Colonic mucosa (tissue), 4 donors: ENCODE measurements at regions not wholly inside any gene's neighbourhood (a gene's known extent, or its start where the extent isn't known, plus 50 kb on each side); places are given as distances from the start of the nearest gene placed in this dataset.

ENCODE experiments used
- DNase-seq: peaks from one replicate; pipeline ENCODE4 v3.0.0-alpha.2; 2020
- H3K27ac ChIP-seq: fragments of 200-600 bp; one replicate; pipeline ENCODE4 v1.8.0; 2021
- H3K27me3 ChIP-seq: fragments of 200-600 bp; one replicate; pipeline ENCODE4 v1.8.0; 2021
- H3K36me3 ChIP-seq: fragments of 200-600 bp; one replicate; pipeline ENCODE4 v1.8.0; 2021
- H3K4me1 ChIP-seq: fragments of 200-600 bp; one replicate; pipeline ENCODE4 v1.8.0; 2021; ENCODE audit warnings: mild to moderate bottlenecking
- H3K4me3 ChIP-seq: fragments of 200-600 bp; one replicate; pipeline ENCODE4 v1.8.0; 2021
- H3K9ac ChIP-seq, 2 donors: one replicate each; pipeline ENCODE4 v1.7.0; 2013; ENCODE audit warnings: control low read depth in 2 of 2, low read depth in 2 of 2, low read length in 2 of 2
- H3K9me3 ChIP-seq: fragments of 200-600 bp; one replicate; pipeline ENCODE4 v1.8.0; 2021
- CTCF ChIP-seq: fragments of 200-600 bp; IDR thresholded peaks from one replicate; pipeline ENCODE4 v1.8.0; 2022; ENCODE audit warnings: antibody characterized with exemption, mild to moderate bottlenecking
- intact Hi-C: fragments of 100-400 bp; cut with DNase I; formaldehyde crosslinking; loops from one replicate; pipeline ENCODE4 v1.14.1; 2022
- donor health status: healthy.
- donor health status: DM: no; HTN: no; CAD: no.
- donor health status: DM: no; HTN: no; CAD: no.

- no peak for DNase-seq
- H3K9me3 ChIP-seq: no peaks in the 10 kb centered on the region
- H3K27me3 ChIP-seq: no peaks in the 10 kb centered on the region
- H3K4me1 ChIP-seq: no peaks in the 10 kb centered on the region
- no peak for TF ChIP-seq CTCF
- intact Hi-C loops: loop anchor here (10.0 kb wide), 1 partner anchor 753 kb away; no protein-coding TSS in a partner anchor
- H3K4me3 ChIP-seq: no peak overlapping the region
- H3K36me3 ChIP-seq: no peaks in the 10 kb centered on the region
- H3K27ac ChIP-seq: no peak overlapping the region
- no peak overlapping the region for H3K9ac ChIP-seq
Measured at GRCh38 chr4:52231526-52231925, 180.4 kb downstream of the SPATA18 start.

GRCh38 chr4:52234561-52235440 lies 183.7 kb downstream of the SPATA18 start:
- intact Hi-C loops: loop anchor here (10.0 kb wide), 1 partner anchor 750 kb away; no protein-coding TSS in a partner anchor
- Histone ChIP-seq H3K9me3 (no peaks in the 10 kb centered on the region), H3K4me3 (no peak overlapping the region), H3K9ac (no peak overlapping the region), H3K27ac (no peak overlapping the region), H3K4me1 (no peaks in the 10 kb centered on the region), H3K36me3 (no peaks in the 10 kb centered on the region), H3K27me3 (no peaks in the 10 kb centered on the region)
- TF ChIP-seq CTCF: no peak
- no peak for DNase-seq

GRCh38 chr4:52235552-52236201 lies 184.6 kb downstream of the SPATA18 start:
- TF ChIP-seq CTCF: no peak
- no peak overlapping the region for H3K27ac ChIP-seq
- H3K9ac ChIP-seq: no peak overlapping the region
- DNase-seq: no peak
- H3K4me3 ChIP-seq: no peak overlapping the region
- no peaks in the 10 kb centered on the region for H3K9me3 ChIP-seq
- no peaks in the 10 kb centered on the region for H3K36me3 ChIP-seq
- no peaks in the 10 kb centered on the region for H3K27me3 ChIP-seq
- intact Hi-C loops: loop anchor here (10.0 kb wide), 1 partner anchor 749 kb away; no protein-coding TSS in a partner anchor
- H3K4me1 ChIP-seq: no peaks in the 10 kb centered on the region

- intact Hi-C loops: no loop called here
- no peak overlapping the region for H3K4me3 ChIP-seq
- H3K36me3 ChIP-seq: no peaks in the 10 kb centered on the region
- H3K27ac ChIP-seq: no peak overlapping the region
- TF ChIP-seq CTCF: no peak
- no peaks in the 10 kb centered on the region for H3K27me3 ChIP-seq
- H3K9ac ChIP-seq: no peak overlapping the region
- DNase-seq: no peak
- no peaks in the 10 kb centered on the region for H3K4me1 ChIP-seq
- H3K9me3 ChIP-seq: no peaks in the 10 kb centered on the region
Measured at GRCh38 chr4:52241916-52242315, 190.8 kb downstream of the SPATA18 start.

GRCh38 chr4:52243367-52243766 lies 192.3 kb downstream of the SPATA18 start:
- no peaks in the 10 kb centered on the region for H3K27me3 ChIP-seq
- no peaks in the 10 kb centered on the region for H3K36me3 ChIP-seq
- no peak overlapping the region for H3K27ac ChIP-seq
- no peak overlapping the region for H3K4me3 ChIP-seq
- no peaks in the 10 kb centered on the region for H3K4me1 ChIP-seq
- DNase-seq: no peak
- intact Hi-C loops: no loop called here
- no peak overlapping the region for H3K9ac ChIP-seq
- no peaks in the 10 kb centered on the region for H3K9me3 ChIP-seq
- TF ChIP-seq CTCF: no peak
